ENCODE measurements at regions not wholly inside any gene's neighbourhood (a gene's known extent, or its start where the extent isn't known, plus 50 kb on each side); places are given as distances from the start of the nearest gene placed in this dataset.
"Not testable (repeated sequence)": the region's sequence is repeated elsewhere in the genome, so short reads cannot be mapped to it uniquely, and the experiment has no call there.

- TF ChIP-seq CTCF (IDR thresholded peaks at IDR 0.05): no peak
- Histone ChIP-seq H3K4me1 (no peaks in the 10 kb centered on the region), H3K27me3 (no peaks in the 10 kb centered on the region), H3K36me3 (no peaks in the 10 kb centered on the region), H3K4me3 (no peak overlapping the region), H3K27ac (no peak overlapping the region), H3K9me3 (no peaks in the 10 kb centered on the region)
- intact Hi-C loops (cut with DNase I; ENCODE audit: low total_unique reads): loop anchor here (5.0 kb wide), 1 partner anchor 1737 kb away; no protein-coding TSS in a partner anchor
- no peak for DNase-seq
These were observed 349.5 kb downstream of the ZIC3 start for GRCh38 chrX:137915466-137915865.

- no peak for TF ChIP-seq CTCF (IDR thresholded peaks at IDR 0.05)
- Histone ChIP-seq H3K27ac (no peak overlapping the region), H3K4me3 (no peak overlapping the region), H3K9me3 (no peaks in the 10 kb centered on the region), H3K36me3 (no peaks in the 10 kb centered on the region), H3K27me3 (no peaks in the 10 kb centered on the region), H3K4me1 (no peaks in the 10 kb centered on the region)
- intact Hi-C loops (cut with DNase I; ENCODE audit: low total_unique reads): loop anchor here (5.0 kb wide), 1 partner anchor 1736 kb away; no protein-coding TSS in a partner anchor
- no peak for DNase-seq
These were observed 350.3 kb downstream of the ZIC3 start for GRCh38 chrX:137916090-137916746.

- Histone ChIP-seq H3K36me3 (no peaks in the 10 kb centered on the region), H3K27me3 (no peaks in the 10 kb centered on the region), H3K27ac (no peak overlapping the region), H3K4me3 (no peak overlapping the region), H3K4me1 (no peaks in the 10 kb centered on the region), H3K9me3 (no peaks in the 10 kb centered on the region)
- DNase-seq: no peak
- no peak for TF ChIP-seq CTCF (IDR thresholded peaks at IDR 0.05)
- intact Hi-C loops (cut with DNase I; ENCODE audit: low total_unique reads): no loop called here
These were observed 360.2 kb downstream of the ZIC3 start for GRCh38 chrX:137926090-137926489.

- TF ChIP-seq CTCF (IDR thresholded peaks at IDR 0.05): no peak
These were observed 364.0 kb downstream of the ZIC3 start for GRCh38 chrX:137929951-137930350.

GRCh38 chrX:137930533-137930932 lies 364.6 kb downstream of the ZIC3 start:
- no peak for TF ChIP-seq CTCF (IDR thresholded peaks at IDR 0.05)
- Histone ChIP-seq H3K4me1 (no peaks in the 10 kb centered on the region), H3K9me3 (peaks cover 0 to 23% (median 18%) of the 10 kb centered on the region in 3 donors), H3K27me3 (no peaks in the 10 kb centered on the region), H3K36me3 (no peaks in the 10 kb centered on the region), H3K27ac (no peak overlapping the region), H3K4me3 (no peak overlapping the region)
- no peak for DNase-seq
- intact Hi-C loops (cut with DNase I; ENCODE audit: low total_unique reads): no loop called here

More at GRCh38 chrX:137929951-137930350, 364.0 kb downstream of the ZIC3 start:
- Histone ChIP-seq H3K4me1 (no peaks in the 10 kb centered on the region), H3K27me3 (no peaks in the 10 kb centered on the region), H3K4me3 (no peak overlapping the region), H3K36me3 (no peaks in the 10 kb centered on the region), H3K27ac (no peak overlapping the region), H3K9me3 (peaks cover 0 to 19% (median 13%) of the 10 kb centered on the region in 3 donors)
- intact Hi-C loops (cut with DNase I; ENCODE audit: low total_unique reads): no loop called here
- no peak for DNase-seq

- H3K27ac ChIP-seq; intact Hi-C loops (cut with DNase I; ENCODE audit: low total_unique reads); H3K4me1 ChIP-seq; H3K36me3 ChIP-seq; H3K4me3 ChIP-seq; DNase-seq; H3K27me3 ChIP-seq: not testable (repeated sequence)
- peaks cover 0 to 23% (median 18%) of the 10 kb centered on the region in 3 donors for H3K9me3 ChIP-seq
These were observed 368.3 kb downstream of the ZIC3 start for GRCh38 chrX:137934214-137934613.

- H3K4me3 ChIP-seq; DNase-seq; H3K4me1 ChIP-seq; intact Hi-C loops (cut with DNase I; ENCODE audit: low total_unique reads); H3K27ac ChIP-seq; H3K27me3 ChIP-seq; H3K36me3 ChIP-seq: not testable (repeated sequence)
- peaks cover 0 to 23% (median 18%) of the 10 kb centered on the region in 3 donors for H3K9me3 ChIP-seq
These were observed 369.0 kb downstream of the ZIC3 start for GRCh38 chrX:137934887-137935286.
